Mucosa of descending colon (tissue), 3 donors: ENCODE measurements at regions not wholly inside any gene's neighbourhood (a gene's known extent, or its start where the extent isn't known, plus 50 kb on each side); places are given as distances from the start of the nearest gene placed in this dataset.
"Not testable (repeated sequence)": the region's sequence is repeated elsewhere in the genome, so short reads cannot be mapped to it uniquely, and the experiment has no call there.

Source experiments
- ATAC-seq: fragments of 200-7000 bp; cut with Tn5 transposase; one replicate; pipeline ENCODE4 v1.9.1; 2020; ENCODE audit warnings: mild to moderate bottlenecking, moderate library complexity
- DNase-seq, 3 donors: peaks; one replicate each; pipeline ENCODE4 v3.0.0-alpha.2; 2020
- H3K36me3 ChIP-seq: fragments of 200-600 bp; one replicate; pipeline ENCODE4 v1.8.0; 2021; ENCODE audit warnings: low read depth, mild to moderate bottlenecking
- H3K4me1 ChIP-seq: fragments of 200-600 bp; one replicate; pipeline ENCODE4 v1.8.0; 2021; ENCODE audit warnings: low read depth, mild to moderate bottlenecking
- H3K4me3 ChIP-seq: fragments of 200-600 bp; one replicate; pipeline ENCODE4 v1.8.0; 2021; ENCODE audit warnings: mild to moderate bottlenecking
- H3K9me3 ChIP-seq: fragments of 200-600 bp; one replicate; pipeline ENCODE4 v1.8.0; 2021; ENCODE audit warnings: mild to moderate bottlenecking
- intact Hi-C, 2 donors: fragments of 100-400 bp; cut with DNase I in 1 of 2; cut with micrococcal nuclease in 1 of 2; formaldehyde crosslinking; loops; one replicate each; pipeline versions ENCODE4 v1.11.0 to v1.11.1; 2022; cut with DNase I, micrococcal nuclease
- donor health status: DM: no; HTN: no; CAD: no; lungs with moderate emphysema.
- donor health status: DM: no; HTN: no; CAD: no.
- donor health status: DM: no; HTN: yes; CAD: no.

- intact Hi-C loops, ATAC-seq: not testable (repeated sequence)
Observed at GRCh38 chr22:15815783-15816182, 126.0 kb downstream of the POTEH start.

GRCh38 chr22:15816470-15816869 lies 126.6 kb downstream of the POTEH start:
- H3K36me3 ChIP-seq, H3K4me1 ChIP-seq, H3K4me3 ChIP-seq, H3K9me3 ChIP-seq, intact Hi-C loops: not testable (repeated sequence)
- peak in 1 of 3 donors; percentile 28 for DNase-seq
- peak; percentile 23 for ATAC-seq

More at GRCh38 chr22:15815783-15816182, 126.0 kb downstream of the POTEH start:
- H3K9me3 ChIP-seq, DNase-seq, H3K4me1 ChIP-seq, H3K4me3 ChIP-seq, H3K36me3 ChIP-seq: not testable (repeated sequence)

- H3K36me3 ChIP-seq: not testable (repeated sequence)
Observed at GRCh38 chr22:15817264-15817663, 127.4 kb downstream of the POTEH start.

GRCh38 chr22:15819886-15820285 lies 130.1 kb downstream of the POTEH start:
- H3K4me1 ChIP-seq, H3K4me3 ChIP-seq, H3K9me3 ChIP-seq, H3K36me3 ChIP-seq, intact Hi-C loops: not testable (repeated sequence)
- ATAC-seq: peak; percentile 3
- DNase-seq: peak in 1 of 3 donors; percentile 14

More at GRCh38 chr22:15817264-15817663, 127.4 kb downstream of the POTEH start:
- H3K4me1 ChIP-seq, H3K4me3 ChIP-seq, intact Hi-C loops, H3K9me3 ChIP-seq: not testable (repeated sequence)
- DNase-seq: peak in 1 of 3 donors; percentile 21
- peak; percentile 4 for ATAC-seq

- H3K4me1 ChIP-seq, H3K9me3 ChIP-seq, ATAC-seq, intact Hi-C loops, H3K36me3 ChIP-seq, H3K4me3 ChIP-seq: not testable (repeated sequence)
- DNase-seq: peak in 1 of 3 donors; percentile 43
Observed at GRCh38 chr22:15821088-15821487, 131.3 kb downstream of the POTEH start.

- H3K4me1 ChIP-seq, intact Hi-C loops, ATAC-seq, H3K36me3 ChIP-seq, DNase-seq, H3K4me3 ChIP-seq, H3K9me3 ChIP-seq: not testable (repeated sequence)
Observed at GRCh38 chr22:15822001-15822400, 132.2 kb downstream of the POTEH start.

GRCh38 chr22:15823178-15823577 lies 133.4 kb downstream of the POTEH start:
- H3K4me3 ChIP-seq, DNase-seq, H3K4me1 ChIP-seq, H3K36me3 ChIP-seq, ATAC-seq, H3K9me3 ChIP-seq, intact Hi-C loops: not testable (repeated sequence)

GRCh38 chr22:15832235-15832634 lies 142.4 kb downstream of the POTEH start:
- H3K4me1 ChIP-seq, H3K4me3 ChIP-seq, intact Hi-C loops, DNase-seq, H3K36me3 ChIP-seq, ATAC-seq: not testable (repeated sequence)
- peaks cover 17% of the 10 kb centered on the region for H3K9me3 ChIP-seq

GRCh38 chr22:15835729-15836128 lies 145.9 kb downstream of the POTEH start:
- ATAC-seq, H3K36me3 ChIP-seq, H3K4me1 ChIP-seq, intact Hi-C loops, DNase-seq, H3K4me3 ChIP-seq: not testable (repeated sequence)
- H3K9me3 ChIP-seq: peaks cover 11% of the 10 kb centered on the region

GRCh38 chr22:15849772-15850171 lies 159.9 kb downstream of the POTEH start:
- peak; percentile 54 for ATAC-seq
- DNase-seq, H3K36me3 ChIP-seq, intact Hi-C loops, H3K9me3 ChIP-seq, H3K4me1 ChIP-seq, H3K4me3 ChIP-seq: not testable (repeated sequence)

- not testable (repeated sequence) for H3K4me3 ChIP-seq
- DNase-seq: peak in 1 of 3 donors; percentile 44
Observed at GRCh38 chr22:15853716-15854373, 164.0 kb downstream of the POTEH start.

GRCh38 chr22:15854421-15854820 lies 164.6 kb downstream of the POTEH start:
- DNase-seq: peak in 2 of 3 donors; percentile 27 to 66
- ATAC-seq: peak; percentile 37
- H3K4me3 ChIP-seq, intact Hi-C loops, H3K9me3 ChIP-seq, H3K36me3 ChIP-seq, H3K4me1 ChIP-seq: not testable (repeated sequence)

More at GRCh38 chr22:15853716-15854373, 164.0 kb downstream of the POTEH start:
- H3K4me1 ChIP-seq, intact Hi-C loops, H3K9me3 ChIP-seq, H3K36me3 ChIP-seq: not testable (repeated sequence)
- ATAC-seq: peak; percentile 39

GRCh38 chr22:15854978-15855377 lies 165.2 kb downstream of the POTEH start:
- H3K4me1 ChIP-seq, H3K4me3 ChIP-seq, H3K9me3 ChIP-seq, H3K36me3 ChIP-seq, intact Hi-C loops: not testable (repeated sequence)
- DNase-seq (peak in 1 of 3 donors; percentile 31), ATAC-seq (peak; percentile 19)

GRCh38 chr22:15880926-15881325 lies 191.1 kb downstream of the POTEH start:
- intact Hi-C loops, H3K4me1 ChIP-seq, ATAC-seq, H3K9me3 ChIP-seq, H3K36me3 ChIP-seq, H3K4me3 ChIP-seq: not testable (repeated sequence)
- peak in 1 of 3 donors; percentile 15 for DNase-seq

GRCh38 chr22:15904326-15904725 lies 214.5 kb downstream of the POTEH start:
- ATAC-seq, H3K36me3 ChIP-seq, DNase-seq, H3K4me1 ChIP-seq, intact Hi-C loops, H3K9me3 ChIP-seq, H3K4me3 ChIP-seq: not testable (repeated sequence)
